NCI-H1092 treated with DMSO at 0.1 percent for 48 hours (cell line): ENCODE measurements at regions not wholly inside any gene's neighbourhood (a gene's known extent, or its start where the extent isn't known, plus 50 kb on each side); places are given as distances from the start of the nearest gene placed in this dataset.
A peak's percentile ranks its signal among the peaks of the same experiment; 100 is the strongest.

Source experiments
- DNase-seq: peaks from one replicate; lab custom pipeline; 2025; lab: John Stamatoyannopoulos, UW

- peak; percentile 10 for DNase-seq
Observed at GRCh38 chr11:92911478-92911877, 58.0 kb upstream of the MTNR1B start.

- no peak for DNase-seq
Observed at GRCh38 chr11:92915551-92915950, 53.9 kb upstream of the MTNR1B start.

GRCh38 chr11:92916299-92916698 is 53.2 kb upstream of the MTNR1B start:
- DNase-seq, result no peak

- DNase-seq, result no peak
Observed at GRCh38 chr11:92917927-92918326, 51.5 kb upstream of the MTNR1B start.

- no peak for DNase-seq
Observed at GRCh38 chr11:92919048-92919447, 50.4 kb upstream of the MTNR1B start.
